Adrenal gland (tissue), 5 donors: ENCODE measurements at regions not wholly inside any gene's neighbourhood (a gene's known extent, or its start where the extent isn't known, plus 50 kb on each side); places are given as distances from the start of the nearest gene placed in this dataset.

ENCODE experiments used
- CTCF ChIP-seq, 6 experiments: fragments of 450-650 bp in 4 of 6; fragments of 200-600 bp in 2 of 6; sonication (generic) in 1 of 6; IDR thresholded peaks; 1 replicate in 5 of 6; 2 replicates in 1 of 6; pipeline versions ENCODE4 v1.5.1 to v1.8.0; 2016 to 2021; ENCODE audit warnings: antibody characterized with exemption in 6 of 6, mild to moderate bottlenecking in 2 of 6, moderate library complexity in 1 of 6
- POLR2A ChIP-seq, 2 donors: fragments of 450-650 bp; IDR thresholded peaks; one replicate each; pipeline ENCODE4 v1.6.1; 2017; ENCODE audit warnings: antibody characterized with exemption in 2 of 2, mild to moderate bottlenecking in 2 of 2, moderate library complexity in 1 of 2
- donor health status: DM: no; HTN: no; CAD: no.

DNA sequence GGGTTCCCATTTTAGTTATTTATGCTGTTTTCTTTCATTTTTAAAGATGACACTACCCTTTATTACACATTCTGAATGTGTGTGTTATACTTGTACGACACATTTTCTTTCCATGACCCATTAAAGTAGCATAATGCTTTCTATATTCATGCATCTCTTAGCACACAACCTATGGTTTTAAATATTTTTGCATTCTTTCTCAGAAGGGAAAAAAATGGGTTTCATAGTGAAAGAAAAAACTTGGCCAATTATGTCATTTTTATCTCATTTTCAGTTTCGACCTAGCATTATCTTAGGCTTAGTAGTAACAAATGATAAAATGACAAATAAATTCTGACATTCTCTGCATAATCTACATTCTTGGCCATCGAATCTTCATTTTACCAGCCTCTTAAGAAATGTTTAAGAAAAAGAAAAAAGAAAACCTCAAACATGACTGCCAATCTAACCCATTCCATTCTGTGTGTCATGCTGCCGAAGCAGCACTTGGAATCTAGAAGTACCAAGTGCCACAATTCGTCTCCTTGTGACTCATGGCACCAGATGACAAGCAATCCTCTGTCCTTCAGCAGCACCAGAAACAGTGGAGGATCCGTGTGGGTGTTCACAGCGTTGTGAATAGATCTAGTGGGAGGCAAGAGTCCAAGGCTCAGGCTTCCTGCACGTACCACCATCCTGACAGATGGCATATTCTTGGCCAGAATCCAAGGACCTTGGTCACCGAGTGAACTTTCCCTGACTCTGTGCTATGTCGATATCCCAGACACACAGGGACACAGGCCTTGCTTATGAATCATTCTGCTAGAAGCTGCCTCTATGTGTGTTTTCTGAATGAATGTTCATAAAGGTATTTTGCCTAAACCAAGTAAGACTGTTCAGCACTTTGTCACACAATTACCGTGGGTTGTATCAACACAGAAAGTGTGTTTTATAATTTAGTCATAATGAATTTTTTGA, 502.7 kb downstream of the NR2F1-AS1 start:
- TF ChIP-seq POLR2A (IDR thresholded peaks at IDR 0.05) (peak in 1 of 2 donors; percentile 47), CTCF (IDR thresholded peaks at IDR 0.05) (no peak)
